GM10248 (cell line): ENCODE measurements at regions not wholly inside any gene's neighbourhood (a gene's known extent, or its start where the extent isn't known, plus 50 kb on each side); places are given as distances from the start of the nearest gene placed in this dataset.

Experiments
- CTCF ChIA-PET: fragments of 300-600 bp; sonication (Branson Sonifier 250); formaldehyde crosslinking; extraction: SDS; loops from one replicate; lab custom pipeline; 2021; ENCODE audit warnings: antibody characterized with exemption; lab: Yijun Ruan, JAX
- POLR2A ChIA-PET: fragments of 350-650 bp; sonication (Branson Sonifier 250); formaldehyde crosslinking; extraction: SDS; loops from one replicate; lab custom pipeline; 2020; ENCODE audit warnings: antibody characterized with exemption; lab: Yijun Ruan, JAX
- DNase-seq: peaks from one replicate; pipeline ENCODE4 v3.0.0; 2012; ENCODE audit errors: extremely low spot score
- CTCF ChIP-seq: IDR thresholded peaks from 2 replicates; pipeline ENCODE4 v1.5.1; 2012; ENCODE audit warnings: mild to moderate bottlenecking, low read depth; ENCODE audit errors: extremely low read depth, missing control alignments, control extremely low read depth

- ChIA-PET POLR2A (no interaction called here), CTCF (interaction anchor here (1.7 to 1.9 kb wide), 2 partner anchors 9 to 12 kb away, joined by 4 to 5 read pairs; no protein-coding TSS in a partner anchor)
- TF ChIP-seq CTCF, result no peak
- no peak for DNase-seq
Measured at GRCh38 chr13:91187522-91187921, 160.0 kb upstream of the MIR17HG start.

DNA sequence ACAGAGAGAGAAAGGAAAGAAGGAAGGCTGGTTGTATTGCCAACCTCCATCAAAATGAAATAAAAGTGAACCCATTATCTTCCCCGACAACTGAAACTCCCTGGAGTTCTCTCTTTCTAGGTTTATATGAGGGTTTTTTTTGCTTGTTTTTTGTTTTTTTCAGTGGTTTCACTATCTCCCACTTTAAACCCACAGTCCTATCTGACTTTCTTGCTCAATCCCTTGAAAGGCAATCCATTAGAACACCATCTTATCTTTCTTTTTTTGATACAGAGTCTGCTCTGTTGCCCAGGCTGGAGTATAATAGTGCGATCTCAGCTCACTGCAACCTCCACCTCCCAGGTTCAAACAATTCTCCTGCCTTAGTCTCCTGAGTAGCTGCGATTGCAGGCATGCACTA lies 158.0 kb upstream of the MIR17HG start:
- TF ChIP-seq CTCF, result no peak
- ChIA-PET CTCF (no interaction called here), POLR2A (no interaction called here)
- DNase-seq, result no peak

DNA sequence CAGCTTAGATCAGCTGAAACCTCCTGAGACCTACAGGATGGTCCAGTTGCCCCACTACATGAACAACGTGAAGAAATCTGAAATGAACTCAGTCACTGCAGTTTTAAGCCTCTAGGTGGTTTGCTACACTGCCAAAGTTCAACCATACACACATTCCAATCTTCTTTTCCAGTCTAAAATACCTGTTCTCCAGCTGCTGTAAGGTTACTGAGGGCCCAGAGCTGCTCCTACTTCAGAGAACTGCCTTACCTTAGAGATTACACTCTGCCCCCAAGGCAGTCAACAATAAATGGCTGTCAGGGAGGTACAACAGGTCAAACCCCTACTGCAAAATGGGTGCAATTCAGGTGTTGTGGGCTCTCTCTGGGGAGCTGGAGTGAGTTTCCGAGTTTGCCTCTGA lies 154.1 kb upstream of the MIR17HG start:
- POLR2A ChIA-PET, result no interaction called here

GRCh38 chr13:91195789-91196188 lies 151.7 kb upstream of the MIR17HG start:
- no peak for DNase-seq
- POLR2A ChIA-PET, result no interaction called here
- CTCF ChIA-PET, result no interaction called here
- TF ChIP-seq CTCF, result no peak

More for the DNA sequence above, 154.1 kb upstream of the MIR17HG start:
- CTCF ChIA-PET, result interaction anchor here (1.2 to 1.9 kb wide), 2 partner anchors 11 to 59 kb away, joined by 4 to 5 read pairs; no protein-coding TSS in a partner anchor
- no peak for DNase-seq
- TF ChIP-seq CTCF, result no peak

GRCh38 chr13:91196958-91197357 lies 150.5 kb upstream of the MIR17HG start:
- no peak for DNase-seq
- POLR2A ChIA-PET, result no interaction called here
- TF ChIP-seq CTCF, result no peak
- CTCF ChIA-PET, result no interaction called here

DNA sequence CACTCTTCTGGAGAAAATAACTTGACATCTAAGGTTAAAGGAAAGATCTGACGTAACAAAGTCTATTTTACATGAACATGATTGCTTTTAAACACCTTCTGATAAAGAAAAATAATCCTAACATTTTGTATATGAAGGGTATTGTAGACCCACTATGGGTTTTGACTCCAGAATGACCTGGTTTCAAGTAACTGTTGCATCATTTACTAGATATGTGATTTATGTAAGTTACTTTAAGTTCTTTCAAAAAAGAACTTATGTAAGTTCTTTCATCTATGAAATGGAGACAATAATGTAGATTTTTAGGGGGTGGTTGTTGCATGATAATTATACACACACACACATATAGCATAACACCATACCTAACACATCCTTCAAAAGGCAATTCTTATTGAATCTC lies 147.6 kb upstream of the MIR17HG start:
- TF ChIP-seq CTCF, result no peak
- POLR2A ChIA-PET, result no interaction called here
- DNase-seq, result no peak
- CTCF ChIA-PET, result no interaction called here

- POLR2A ChIA-PET, result no interaction called here
- CTCF ChIA-PET, result no interaction called here
- TF ChIP-seq CTCF, result no peak
- DNase-seq, result no peak
Measured at GRCh38 chr13:91200486-91200885, 147.0 kb upstream of the MIR17HG start.
